Trophoblast cell (in vitro differentiated cells and primary cell): ENCODE measurements at regions not wholly inside any gene's neighbourhood (a gene's known extent, or its start where the extent isn't known, plus 50 kb on each side); places are given as distances from the start of the nearest gene placed in this dataset.

Experiments used
- DNase-seq, 2 donors: peaks; one replicate each; pipeline ENCODE4 v3.0.0-alpha.2; 2016
- H2AFZ ChIP-seq: 2 replicates; pipeline ENCODE4 v1.6.1; 2013; ENCODE audit warnings: low read length, moderate library complexity, mild to moderate bottlenecking; ENCODE audit not compliant: insufficient read depth, poor library complexity
- H2AK5ac ChIP-seq: 2 replicates; pipeline ENCODE4 v1.6.1; 2013; ENCODE audit warnings: mild to moderate bottlenecking, low read length
- H2BK120ac ChIP-seq: 2 replicates; pipeline ENCODE4 v1.6.1; 2013; ENCODE audit warnings: low read length, mild to moderate bottlenecking, moderate library complexity; ENCODE audit not compliant: insufficient read depth, poor library complexity
- H2BK12ac ChIP-seq: 2 replicates; pipeline ENCODE4 v1.6.1; 2013; ENCODE audit warnings: mild to moderate bottlenecking, low read length, moderate library complexity
- H2BK5ac ChIP-seq: 2 replicates; pipeline ENCODE4 v1.6.1; 2013; ENCODE audit warnings: low read length, low read depth, moderate library complexity, mild to moderate bottlenecking; ENCODE audit not compliant: poor library complexity
- H3K14ac ChIP-seq: 2 replicates; pipeline ENCODE4 v1.6.1; 2013; ENCODE audit warnings: mild to moderate bottlenecking, low read length
- H3K18ac ChIP-seq: 2 replicates; pipeline ENCODE4 v1.6.1; 2013; ENCODE audit warnings: mild to moderate bottlenecking, low read length
- H3K23ac ChIP-seq: 2 replicates; pipeline ENCODE4 v1.6.1; 2013; ENCODE audit warnings: low read length
- H3K27ac ChIP-seq: 2 replicates; pipeline ENCODE4 v1.5.1; 2013; ENCODE audit warnings: low read depth, mild to moderate bottlenecking, inconsistent platforms, low read length, moderate library complexity
- H3K27me3 ChIP-seq: 2 replicates; pipeline ENCODE4 v1.6.1; 2013; ENCODE audit warnings: inconsistent platforms, mild to moderate bottlenecking, low read length, moderate library complexity; ENCODE audit not compliant: insufficient read depth
- H3K36me3 ChIP-seq, 2 experiments: 1 replicate in 1 of 2; 2 replicates in 1 of 2; pipeline ENCODE4 v1.6.1; 2013; ENCODE audit warnings: low read length in 2 of 2, mild to moderate bottlenecking in 2 of 2, moderate library complexity in 1 of 2; ENCODE audit not compliant: insufficient read depth in 2 of 2, control insufficient read depth in 1 of 2
- H3K4ac ChIP-seq: 2 replicates; pipeline ENCODE4 v1.6.1; 2013; ENCODE audit warnings: low read depth, mild to moderate bottlenecking, low read length, moderate library complexity
- H3K4me1 ChIP-seq, 2 experiments: 1 replicate in 1 of 2; 2 replicates in 1 of 2; pipeline ENCODE4 v1.6.1; 2013; ENCODE audit warnings: low read length in 2 of 2, mild to moderate bottlenecking in 2 of 2, moderate library complexity in 1 of 2; ENCODE audit not compliant: insufficient read depth in 2 of 2, control insufficient read depth in 1 of 2
- H3K4me2 ChIP-seq: 2 replicates; pipeline ENCODE4 v1.6.1; 2013; ENCODE audit warnings: inconsistent platforms, mild to moderate bottlenecking, low read length, moderate library complexity
- H3K4me3 ChIP-seq: 2 replicates; pipeline ENCODE4 v1.5.1; 2013; ENCODE audit warnings: mild to moderate bottlenecking, low read depth, low read length, inconsistent platforms
- H3K79me1 ChIP-seq: one replicate; pipeline ENCODE4 v1.6.1; 2013; ENCODE audit warnings: low read length
- H3K79me2 ChIP-seq: 2 replicates; pipeline ENCODE4 v1.6.1; 2013; ENCODE audit warnings: low read length, mild to moderate bottlenecking; ENCODE audit not compliant: control insufficient read depth, insufficient read depth, poor library complexity
- H3K9ac ChIP-seq: 2 replicates; pipeline ENCODE4 v1.6.1; 2013; ENCODE audit warnings: mild to moderate bottlenecking, low read length
- H3K9me3 ChIP-seq: 2 replicates; pipeline ENCODE4 v1.6.1; 2013; ENCODE audit warnings: low read depth, mild to moderate bottlenecking, control low read depth, inconsistent platforms, low read length; ENCODE audit not compliant: insufficient read depth
- H4K12ac ChIP-seq: 2 replicates; pipeline ENCODE4 v1.6.1; 2013; ENCODE audit warnings: low read depth, mild to moderate bottlenecking, low read length, moderate library complexity
- H4K8ac ChIP-seq: 2 replicates; pipeline ENCODE4 v1.6.1; 2013; ENCODE audit warnings: low read depth, mild to moderate bottlenecking, low read length, moderate library complexity
- H4K91ac ChIP-seq: one replicate; pipeline ENCODE4 v1.6.1; 2013; ENCODE audit warnings: low read depth, mild to moderate bottlenecking, low read length, moderate library complexity
- WGBS: extraction: QIAGEN DNeasy Blood & Tissue Kit; methylation state at CpG from one replicate; pipeline ENCODE4 v1.1.7; 2013; ENCODE audit warnings: missing lambda C conversion rate; ENCODE audit not compliant: insufficient read length, insufficient coverage; ENCODE audit errors: extremely low coverage; 5-methylcytosine and 5-hydroxymethylcytosine counted together

GRCh38 chr3:166191411-166191810, 354.2 kb upstream of the BCHE start:
- H3K27me3 ChIP-seq: no peaks in the 10 kb centered on the region
- no peaks in the 10 kb centered on the region for H3K4me1 ChIP-seq
- no peak overlapping the region for H3K27ac ChIP-seq
- H4K91ac ChIP-seq: no peak overlapping the region
- H2AK5ac ChIP-seq: no peak overlapping the region
- H2BK120ac ChIP-seq: no peak overlapping the region
- no CpG with 5 or more reads among the region's 2 CpGs for WGBS
- H3K9me3 ChIP-seq: no peaks in the 10 kb centered on the region
- H3K4me3 ChIP-seq: no peak overlapping the region
- no peak overlapping the region for H4K8ac ChIP-seq
- no peak overlapping the region for H3K4me2 ChIP-seq
- no peak overlapping the region for H3K9ac ChIP-seq
- H3K36me3 ChIP-seq: no peaks in the 10 kb centered on the region
- no peak overlapping the region for H3K23ac ChIP-seq
- DNase-seq: no peak
- no peak overlapping the region for H4K12ac ChIP-seq
- no peak overlapping the region for H3K4ac ChIP-seq
- H3K79me1 ChIP-seq: no peaks in the 10 kb centered on the region
- H3K79me2 ChIP-seq: no peaks in the 10 kb centered on the region
- H2AFZ ChIP-seq: no peak overlapping the region
- H2BK12ac ChIP-seq: no peak overlapping the region
- H3K18ac ChIP-seq: no peak overlapping the region
- no peak overlapping the region for H3K14ac ChIP-seq
- H2BK5ac ChIP-seq: no peak overlapping the region

- Histone ChIP-seq H3K27me3 (no peaks in the 10 kb centered on the region), H3K4me2 (no peak overlapping the region), H3K4ac (no peak overlapping the region), H4K91ac (no peak overlapping the region), H3K9me3 (no peaks in the 10 kb centered on the region), H3K79me1 (no peaks in the 10 kb centered on the region), H3K4me3 (no peak overlapping the region), H2AFZ (no peak overlapping the region), H3K18ac (no peak overlapping the region), H2BK12ac (no peak overlapping the region), H2BK5ac (no peak overlapping the region), H4K12ac (no peak overlapping the region), H3K36me3 (no peaks in the 10 kb centered on the region), H3K79me2 (no peaks in the 10 kb centered on the region), H3K27ac (no peak overlapping the region), H3K14ac (no peak overlapping the region), H2BK120ac (no peak overlapping the region), H4K8ac (no peak overlapping the region), H3K4me1 (no peaks in the 10 kb centered on the region), H2AK5ac (no peak overlapping the region), H3K23ac (no peak overlapping the region), H3K9ac (no peak overlapping the region)
- no peak for DNase-seq
- WGBS: no CpG with 5 or more reads among the region's 1 CpG
Measured at GRCh38 chr3:166190360-166190759, 353.1 kb upstream of the BCHE start.

GRCh38 chr3:166187237-166187636, 350.0 kb upstream of the BCHE start:
- H3K36me3 ChIP-seq: no peaks in the 10 kb centered on the region
- H3K9ac ChIP-seq: no peak overlapping the region
- no peaks in the 10 kb centered on the region for H3K9me3 ChIP-seq
- H3K79me2 ChIP-seq: no peaks in the 10 kb centered on the region
- H3K4me1 ChIP-seq: no peaks in the 10 kb centered on the region
- H4K91ac ChIP-seq: no peak overlapping the region
- H3K18ac ChIP-seq: no peak overlapping the region
- no peak overlapping the region for H3K4ac ChIP-seq
- H3K23ac ChIP-seq: no peak overlapping the region
- H3K14ac ChIP-seq: no peak overlapping the region
- peak overlapping the region; percentile 22 for H3K4me2 ChIP-seq
- no peak overlapping the region for H4K12ac ChIP-seq
- H3K27me3 ChIP-seq: no peaks in the 10 kb centered on the region
- H3K4me3 ChIP-seq: no peak overlapping the region
- H2AK5ac ChIP-seq: no peak overlapping the region
- H3K27ac ChIP-seq: no peak overlapping the region
- H2AFZ ChIP-seq: no peak overlapping the region
- H2BK120ac ChIP-seq: no peak overlapping the region
- WGBS: no CpG with 5 or more reads among the region's 1 CpG
- no peak for DNase-seq
- H2BK5ac ChIP-seq: no peak overlapping the region
- no peak overlapping the region for H4K8ac ChIP-seq
- no peaks in the 10 kb centered on the region for H3K79me1 ChIP-seq
- no peak overlapping the region for H2BK12ac ChIP-seq

- H3K27ac ChIP-seq: no peak overlapping the region
- H2AK5ac ChIP-seq: no peak overlapping the region
- no peak overlapping the region for H4K8ac ChIP-seq
- H3K23ac ChIP-seq: no peak overlapping the region
- H3K27me3 ChIP-seq: no peaks in the 10 kb centered on the region
- no peak overlapping the region for H3K18ac ChIP-seq
- H3K9ac ChIP-seq: no peak overlapping the region
- H2BK5ac ChIP-seq: no peak overlapping the region
- H3K4ac ChIP-seq: no peak overlapping the region
- H4K12ac ChIP-seq: no peak overlapping the region
- no peak overlapping the region for H3K4me2 ChIP-seq
- no peak overlapping the region for H2AFZ ChIP-seq
- H3K4me3 ChIP-seq: no peak overlapping the region
- H3K9me3 ChIP-seq: no peaks in the 10 kb centered on the region
- no peaks in the 10 kb centered on the region for H3K36me3 ChIP-seq
- H4K91ac ChIP-seq: no peak overlapping the region
- no peak overlapping the region for H2BK12ac ChIP-seq
- no peak for DNase-seq
- H3K79me1 ChIP-seq: no peaks in the 10 kb centered on the region
- no peak overlapping the region for H2BK120ac ChIP-seq
- no peaks in the 10 kb centered on the region for H3K4me1 ChIP-seq
- no peaks in the 10 kb centered on the region for H3K79me2 ChIP-seq
- no peak overlapping the region for H3K14ac ChIP-seq
Measured at GRCh38 chr3:166186003-166186402, 348.8 kb upstream of the BCHE start.
